Non-pigmented ciliary epithelial cell (primary cell): ENCODE measurements at regions not wholly inside any gene's neighbourhood (a gene's known extent, or its start where the extent isn't known, plus 50 kb on each side); places are given as distances from the start of the nearest gene placed in this dataset.

ENCODE experiments used
- DNase-seq: peaks from one replicate; pipeline ENCODE4 v3.0.0-alpha.2; 2010; ENCODE audit warnings: low read depth

GRCh38 chr18:6465281-6465680, 50.6 kb upstream of the L3MBTL4 start:
- DNase-seq, result no peak

GRCh38 chr18:6476190-6476589, 61.5 kb upstream of the L3MBTL4 start:
- no peak for DNase-seq

GRCh38 chr18:6476880-6477279, 62.2 kb upstream of the L3MBTL4 start:
- no peak for DNase-seq

- DNase-seq, result no peak
These were observed 63.4 kb upstream of the L3MBTL4 start for GRCh38 chr18:6478121-6478520.

GRCh38 chr18:6479699-6480098, 65.0 kb upstream of the L3MBTL4 start:
- no peak for DNase-seq

- DNase-seq, result no peak
These were observed 67.7 kb upstream of the L3MBTL4 start for GRCh38 chr18:6482198-6482977.

GRCh38 chr18:6484659-6485058, 69.9 kb upstream of the L3MBTL4 start:
- no peak for DNase-seq

- DNase-seq, result no peak
These were observed 71.6 kb upstream of the L3MBTL4 start for GRCh38 chr18:6486313-6486712.

- DNase-seq, result no peak
These were observed 72.2 kb upstream of the L3MBTL4 start for GRCh38 chr18:6486764-6487426.

GRCh38 chr18:6487968-6488367, 73.3 kb upstream of the L3MBTL4 start:
- DNase-seq, result no peak

GRCh38 chr18:6488956-6489355, 74.2 kb upstream of the L3MBTL4 start:
- DNase-seq, result no peak

- DNase-seq, result no peak
These were observed 75.3 kb upstream of the L3MBTL4 start for GRCh38 chr18:6489977-6490376.

- DNase-seq, result no peak
These were observed 78.5 kb upstream of the L3MBTL4 start for GRCh38 chr18:6493194-6493593.

GRCh38 chr18:6495536-6495935, 80.8 kb upstream of the L3MBTL4 start:
- DNase-seq, result no peak

GRCh38 chr18:6497543-6497942, 82.8 kb upstream of the L3MBTL4 start:
- no peak for DNase-seq

- no peak for DNase-seq
These were observed 83.7 kb upstream of the L3MBTL4 start for GRCh38 chr18:6498289-6498856.

GRCh38 chr18:6504605-6505497, 90.1 kb upstream of the L3MBTL4 start:
- DNase-seq, result no peak

- no peak for DNase-seq
These were observed 90.8 kb upstream of the L3MBTL4 start for GRCh38 chr18:6505498-6505875.

GRCh38 chr18:6509417-6509816, 94.7 kb upstream of the L3MBTL4 start:
- no peak for DNase-seq

- no peak for DNase-seq
These were observed 95.1 kb upstream of the L3MBTL4 start for GRCh38 chr18:6509832-6510231.

- DNase-seq, result no peak
These were observed 106.2 kb upstream of the L3MBTL4 start for GRCh38 chr18:6520901-6521300.

GRCh38 chr18:6521803-6522418, 107.2 kb upstream of the L3MBTL4 start:
- peak; percentile 4 for DNase-seq
